MM.1S (cell line): ENCODE measurements at regions not wholly inside any gene's neighbourhood (a gene's known extent, or its start where the extent isn't known, plus 50 kb on each side); places are given as distances from the start of the nearest gene placed in this dataset.

Experiments
- DNase-seq: peaks from one replicate; pipeline ENCODE4 v3.0.0-alpha.2; 2015
- H2AFZ ChIP-seq: fragments of 300-600 bp; sonication (generic); 2 replicates; pipeline ENCODE4 v1.6.0; 2016; ENCODE audit warnings: antibody characterized with exemption, low read length
- H3F3A ChIP-seq: fragments of 300-600 bp; sonication (generic); 2 replicates; pipeline ENCODE4 v1.6.1; 2016; ENCODE audit warnings: mild to moderate bottlenecking, antibody characterized with exemption, low read length, moderate library complexity, mixed read lengths; ENCODE audit not compliant: insufficient read depth
- H3K27ac ChIP-seq: fragments of 300-600 bp; sonication (generic); 2 replicates; pipeline ENCODE4 v1.5.1; 2016; ENCODE audit warnings: mild to moderate bottlenecking, low read length
- H3K27me3 ChIP-seq: fragments of 300-600 bp; sonication (generic); replicated peaks from 2 replicates; pipeline ENCODE4 v1.6.0; 2016; ENCODE audit warnings: low read length; ENCODE audit not compliant: insufficient read depth
- H3K36me3 ChIP-seq: fragments of 300-600 bp; sonication (generic); replicated peaks from 2 replicates; pipeline ENCODE4 v1.6.1; 2016; ENCODE audit warnings: mild to moderate bottlenecking, low read length, mixed read lengths; ENCODE audit not compliant: insufficient read depth
- H3K4me1 ChIP-seq: fragments of 300-600 bp; sonication (generic); 2 replicates; pipeline ENCODE4 v1.6.1; 2016; ENCODE audit warnings: low read length, mixed read lengths
- H3K4me2 ChIP-seq: fragments of 300-600 bp; sonication (generic); 2 replicates; pipeline ENCODE4 v1.6.0; 2016; ENCODE audit warnings: low read depth, low read length
- H3K4me3 ChIP-seq: fragments of 300-600 bp; sonication (generic); 2 replicates; pipeline ENCODE4 v1.5.1; 2016; ENCODE audit warnings: low read length, mixed read lengths
- H3K79me2 ChIP-seq: fragments of 300-600 bp; sonication (generic); 2 replicates; pipeline ENCODE4 v1.6.1; 2016; ENCODE audit warnings: mixed run types, low read length, mixed read lengths
- H3K9ac ChIP-seq: fragments of 300-600 bp; sonication (generic); 2 replicates; pipeline ENCODE4 v1.6.1; 2016; ENCODE audit warnings: low read length, mixed read lengths
- H3K9me2 ChIP-seq: fragments of 300-600 bp; sonication (generic); replicated peaks from 2 replicates; pipeline ENCODE4 v1.6.1; 2016; ENCODE audit warnings: mild to moderate bottlenecking, low read length, mixed read lengths; ENCODE audit not compliant: insufficient read depth
- H3K9me3 ChIP-seq: fragments of 300-600 bp; sonication (generic); replicated peaks from 2 replicates; pipeline ENCODE4 v1.6.1; 2016; ENCODE audit warnings: mild to moderate bottlenecking, low read length, mixed read lengths; ENCODE audit not compliant: insufficient read depth
- H4K20me1 ChIP-seq: fragments of 300-600 bp; sonication (generic); 2 replicates; pipeline ENCODE4 v1.6.1; 2016; ENCODE audit warnings: mild to moderate bottlenecking, low read length, moderate library complexity, mixed read lengths; ENCODE audit not compliant: insufficient read depth
- CTCF ChIP-seq: fragments of 300-600 bp; sonication (generic); IDR thresholded peaks from 2 replicates; pipeline ENCODE4 v1.5.1; 2016; ENCODE audit warnings: antibody characterized with exemption, low read length, mixed read lengths
- EZH2 ChIP-seq: fragments of 300-600 bp; sonication (generic); optimal IDR thresholded peaks from 2 replicates; pipeline ENCODE3; 2017; ENCODE audit warnings: low read depth, mild to moderate bottlenecking, antibody characterized with exemption, low read length, mixed read lengths
- EZH2phosphoT487 ChIP-seq: fragments of 300-600 bp; sonication (generic); IDR thresholded peaks from 2 replicates; pipeline ENCODE4 v1.6.1; 2018; ENCODE audit warnings: antibody characterized with exemption, low read length

DNA sequence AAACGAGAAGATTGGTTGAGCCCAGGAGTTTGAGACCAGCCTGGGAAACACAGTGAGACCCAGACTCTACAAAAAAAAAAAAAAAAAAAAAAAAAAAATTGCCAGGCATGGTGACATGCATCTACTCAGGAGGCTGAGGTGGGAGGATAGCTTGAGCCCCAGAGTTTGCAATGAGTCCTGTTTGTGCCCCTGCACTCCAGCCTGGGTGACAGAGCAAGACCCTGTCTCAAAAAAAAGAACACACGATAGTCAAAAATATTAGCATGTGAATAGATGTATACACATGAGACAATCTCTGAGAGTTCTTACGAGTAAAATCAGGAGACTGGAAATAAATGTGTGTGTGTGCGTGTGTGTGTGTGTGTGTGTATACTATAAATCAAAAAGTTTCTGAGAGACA, 966.3 kb downstream of the FSTL5 start:
- Histone ChIP-seq H3K27me3 (no peaks in the 10 kb centered on the region), H3K9me2 (no peaks in the 10 kb centered on the region), H3K9me3 (no peaks in the 10 kb centered on the region), H4K20me1 (no peaks in the 10 kb centered on the region), H3F3A (no peaks in the 10 kb centered on the region), H3K36me3 (no peaks in the 10 kb centered on the region), H3K79me2 (no peaks in the 10 kb centered on the region), H3K9ac (no peak overlapping the region), H3K4me2 (no peak overlapping the region), H3K27ac (no peak overlapping the region), H3K4me1 (no peaks in the 10 kb centered on the region), H2AFZ (no peak overlapping the region), H3K4me3 (no peak overlapping the region)
- TF ChIP-seq EZH2 (no peak), EZH2phosphoT487 (no peak), CTCF (no peak)
- DNase-seq, result no peak

- Histone ChIP-seq H3K9me3 (no peaks in the 10 kb centered on the region), H3K36me3 (no peaks in the 10 kb centered on the region), H2AFZ (no peak overlapping the region), H3K4me2 (no peak overlapping the region), H3K27ac (no peak overlapping the region), H3K79me2 (no peaks in the 10 kb centered on the region), H3K9me2 (no peaks in the 10 kb centered on the region), H3F3A (no peaks in the 10 kb centered on the region), H4K20me1 (no peaks in the 10 kb centered on the region), H3K27me3 (no peaks in the 10 kb centered on the region), H3K9ac (no peak overlapping the region), H3K4me1 (no peaks in the 10 kb centered on the region), H3K4me3 (no peak overlapping the region)
- no peak for DNase-seq
- TF ChIP-seq CTCF, result no peak
- no peak for TF ChIP-seq EZH2
- TF ChIP-seq EZH2phosphoT487, result no peak
Observed at GRCh38 chr4:161189286-161190134, 974.3 kb downstream of the FSTL5 start.

GRCh38 chr4:161188578-161188977, 975.2 kb downstream of the FSTL5 start:
- H2AFZ ChIP-seq, result no peak overlapping the region
- no peak for DNase-seq
- no peak overlapping the region for H3K9ac ChIP-seq
- H3K9me2 ChIP-seq, result no peaks in the 10 kb centered on the region
- H3K9me3 ChIP-seq, result no peaks in the 10 kb centered on the region
- no peaks in the 10 kb centered on the region for H3K27me3 ChIP-seq
- H3F3A ChIP-seq, result no peaks in the 10 kb centered on the region
- H3K36me3 ChIP-seq, result no peaks in the 10 kb centered on the region
- H3K4me2 ChIP-seq, result no peak overlapping the region
- H3K4me3 ChIP-seq, result no peak overlapping the region
- TF ChIP-seq EZH2phosphoT487 (no peak), CTCF (no peak), EZH2 (no peak)
- H3K79me2 ChIP-seq, result no peaks in the 10 kb centered on the region
- H3K27ac ChIP-seq, result no peak overlapping the region
- H3K4me1 ChIP-seq, result no peaks in the 10 kb centered on the region
- H4K20me1 ChIP-seq, result no peaks in the 10 kb centered on the region
